GM23338 (cell line): ENCODE measurements at regions not wholly inside any gene's neighbourhood (a gene's known extent, or its start where the extent isn't known, plus 50 kb on each side); places are given as distances from the start of the nearest gene placed in this dataset.

Experiments
- ATAC-seq: fragments of 200-7000 bp; cut with Tn5 transposase; 3 replicates; pipeline ENCODE4 v1.9.1; 2020
- DNase-seq: peaks from one replicate; pipeline ENCODE4 v3.0.0-alpha.2; 2015; ENCODE audit warnings: low spot score
- H2AFZ ChIP-seq: fragments of 200-600 bp; sonication (generic); 2 replicates; pipeline ENCODE4 v1.8.0; 2016; ENCODE audit warnings: antibody characterized with exemption, mild to moderate bottlenecking, moderate library complexity
- H3F3A ChIP-seq: fragments of 200-600 bp; sonication (generic); replicated peaks from 2 replicates; pipeline ENCODE4 v1.8.0; 2017; ENCODE audit warnings: antibody characterized with exemption, mixed run types, low read depth
- H3K27ac ChIP-seq: fragments of 200-600 bp; sonication (generic); 2 replicates; pipeline ENCODE4 v1.6.1; 2016; ENCODE audit warnings: low read depth
- H3K27me3 ChIP-seq: fragments of 200-600 bp; sonication (generic); 2 replicates; pipeline ENCODE4 v1.8.0; 2016; ENCODE audit warnings: mild to moderate bottlenecking, mixed run types, moderate library complexity; ENCODE audit not compliant: insufficient read depth
- H3K36me3 ChIP-seq: fragments of 200-600 bp; sonication (generic); 2 replicates; pipeline ENCODE4 v1.8.0; 2016; ENCODE audit warnings: mild to moderate bottlenecking; ENCODE audit not compliant: insufficient read depth
- H3K4me1 ChIP-seq: fragments of 200-600 bp; sonication (generic); 2 replicates; pipeline ENCODE4 v1.8.0; 2016; ENCODE audit warnings: mild to moderate bottlenecking, moderate library complexity; ENCODE audit not compliant: insufficient read depth
- H3K4me2 ChIP-seq: fragments of 200-600 bp; sonication (generic); 2 replicates; pipeline ENCODE4 v1.7.1; 2017; ENCODE audit warnings: mixed run types
- H3K4me3 ChIP-seq: fragments of 200-600 bp; sonication (generic); 2 replicates; pipeline ENCODE4 v1.6.1; 2016; ENCODE audit warnings: mixed run types
- H3K79me2 ChIP-seq: fragments of 200-600 bp; sonication (generic); replicated peaks from 2 replicates; pipeline ENCODE4 v1.8.0; 2017; ENCODE audit warnings: mild to moderate bottlenecking; ENCODE audit not compliant: insufficient read depth
- H3K9me2 ChIP-seq: fragments of 200-600 bp; sonication (generic); 2 replicates; pipeline ENCODE4 v1.8.0; 2017; ENCODE audit not compliant: insufficient read depth
- H4K20me1 ChIP-seq: fragments of 200-600 bp; sonication (generic); replicated peaks from 2 replicates; pipeline ENCODE4 v1.8.0; 2017; ENCODE audit warnings: mild to moderate bottlenecking; ENCODE audit not compliant: insufficient read depth
- H3K27ac Mint-ChIP-seq: 2 replicates; pipeline ENCODE4 v1.8.0; 2020; ENCODE audit warnings: inconsistent platforms, mild to moderate bottlenecking, moderate library complexity, mixed read lengths
- H3K27me3 Mint-ChIP-seq: 3 replicates; pipeline ENCODE4 v1.8.0; 2022; ENCODE audit warnings: low read depth, mild to moderate bottlenecking, moderate library complexity, mixed read lengths, inconsistent platforms; ENCODE audit not compliant: insufficient read depth, poor library complexity
- H3K36me3 Mint-ChIP-seq: 3 replicates; pipeline ENCODE4 v1.8.0; 2021; ENCODE audit warnings: low read depth, mild to moderate bottlenecking, inconsistent platforms, moderate library complexity, mixed read lengths
- H3K4me1 Mint-ChIP-seq: 3 replicates; pipeline ENCODE4 v1.8.0; 2020; ENCODE audit warnings: mild to moderate bottlenecking, inconsistent platforms, mixed read lengths
- H3K4me3 Mint-ChIP-seq: 3 replicates; pipeline ENCODE4 v1.8.0; 2021; ENCODE audit warnings: moderate library complexity, mild to moderate bottlenecking, inconsistent platforms, mixed read lengths
- H3K9me3 Mint-ChIP-seq: 3 replicates; pipeline ENCODE4 v1.8.0; 2020; ENCODE audit warnings: moderate library complexity, mild to moderate bottlenecking, inconsistent platforms, mixed read lengths
- ETS1 ChIP-seq: IDR thresholded peaks from 2 replicates; pipeline ENCODE4 v1.6.1; 2016; ENCODE audit warnings: antibody characterized with exemption
- EZH2 ChIP-seq: fragments of 200-600 bp; sonication (generic); IDR thresholded peaks from one replicate; pipeline ENCODE4 v1.8.0; 2017; ENCODE audit warnings: antibody characterized with exemption, mild to moderate bottlenecking, low read depth; ENCODE audit not compliant: unreplicated experiment
- EZH2phosphoT487 ChIP-seq: fragments of 200-600 bp; sonication (generic); IDR thresholded peaks from one replicate; pipeline ENCODE4 v1.8.1; 2018; ENCODE audit warnings: antibody characterized with exemption; ENCODE audit not compliant: unreplicated experiment
- NANOG ChIP-seq: IDR thresholded peaks from 2 replicates; pipeline ENCODE4 v1.6.1; 2016; ENCODE audit warnings: antibody characterized with exemption, borderline replicate concordance
- POLR2AphosphoS5 ChIP-seq: IDR thresholded peaks from 2 replicates; pipeline ENCODE4 v1.6.1; 2016; ENCODE audit warnings: antibody characterized with exemption, low read depth
- REST ChIP-seq: IDR thresholded peaks from one replicate; pipeline ENCODE4 v1.6.1; 2018; ENCODE audit warnings: antibody characterized with exemption; ENCODE audit not compliant: unreplicated experiment
- STAT1 ChIP-seq: IDR thresholded peaks from one replicate; pipeline ENCODE4 v1.6.1; 2016; ENCODE audit warnings: antibody characterized with exemption; ENCODE audit not compliant: unreplicated experiment
- ZNF114 ChIP-seq: fragments of 250-450 bp; sonication (Bioruptor Pico); IDR thresholded peaks from 2 replicates; pipeline ENCODE4 v1.5.0; 2020; ENCODE audit warnings: mild to moderate bottlenecking, moderate library complexity
- ZNF331 ChIP-seq: fragments of 250-450 bp; sonication (Bioruptor Pico); IDR thresholded peaks from 2 replicates; pipeline ENCODE4 v1.5.0; 2020; ENCODE audit warnings: low read depth, mild to moderate bottlenecking, moderate library complexity
- ZNF462 ChIP-seq: fragments of 250-450 bp; sonication (Bioruptor Pico); IDR thresholded peaks from 2 replicates; pipeline ENCODE4 v1.5.0; 2020; ENCODE audit warnings: mild to moderate bottlenecking, moderate library complexity
- TF ChIP-seq, protein P1 (sequence below), 2 experiments: fragments of 200-600 bp in 1 of 2; sonication (generic) in 1 of 2; conservative IDR thresholded peaks; 2 replicates each; pipeline versions ENCODE4 v1.5.1 to v1.6.1; 2016 to 2017; ENCODE audit warnings: antibody characterized with exemption in 2 of 2, low read depth in 2 of 2, mild to moderate bottlenecking in 2 of 2, moderate library complexity in 1 of 2

GRCh38 chr20:5481872-5482271 is 128.9 kb downstream of the GPCPD1 start (continued):
- TF ChIP-seq, protein P1, sequence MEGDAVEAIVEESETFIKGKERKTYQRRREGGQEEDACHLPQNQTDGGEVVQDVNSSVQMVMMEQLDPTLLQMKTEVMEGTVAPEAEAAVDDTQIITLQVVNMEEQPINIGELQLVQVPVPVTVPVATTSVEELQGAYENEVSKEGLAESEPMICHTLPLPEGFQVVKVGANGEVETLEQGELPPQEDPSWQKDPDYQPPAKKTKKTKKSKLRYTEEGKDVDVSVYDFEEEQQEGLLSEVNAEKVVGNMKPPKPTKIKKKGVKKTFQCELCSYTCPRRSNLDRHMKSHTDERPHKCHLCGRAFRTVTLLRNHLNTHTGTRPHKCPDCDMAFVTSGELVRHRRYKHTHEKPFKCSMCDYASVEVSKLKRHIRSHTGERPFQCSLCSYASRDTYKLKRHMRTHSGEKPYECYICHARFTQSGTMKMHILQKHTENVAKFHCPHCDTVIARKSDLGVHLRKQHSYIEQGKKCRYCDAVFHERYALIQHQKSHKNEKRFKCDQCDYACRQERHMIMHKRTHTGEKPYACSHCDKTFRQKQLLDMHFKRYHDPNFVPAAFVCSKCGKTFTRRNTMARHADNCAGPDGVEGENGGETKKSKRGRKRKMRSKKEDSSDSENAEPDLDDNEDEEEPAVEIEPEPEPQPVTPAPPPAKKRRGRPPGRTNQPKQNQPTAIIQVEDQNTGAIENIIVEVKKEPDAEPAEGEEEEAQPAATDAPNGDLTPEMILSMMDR (conservative IDR thresholded peaks at IDR 0.05; ENCODE audit: low read depth in 2 of 2), result no peak

GRCh38 chr20:5480824-5481600 is 129.8 kb downstream of the GPCPD1 start:
- DNase-seq (no peak), ATAC-seq (no peak)
- Histone ChIP-seq H3F3A (no peaks in the 10 kb centered on the region), H3K4me2 (no peak overlapping the region), H3K36me3 (no peaks in the 10 kb centered on the region), H3K27ac (no peak overlapping the region), H3K4me3 (no peak overlapping the region), H2AFZ (no peak overlapping the region), H3K79me2 (no peaks in the 10 kb centered on the region), H3K9me2 (no peaks in the 10 kb centered on the region), H3K4me1 (no peaks in the 10 kb centered on the region), H3K27me3 (no peaks in the 10 kb centered on the region), H4K20me1 (no peaks in the 10 kb centered on the region)
- Mint-ChIP-seq H3K4me1 (peaks cover 17% of the 10 kb centered on the region), H3K4me3 (no peak overlapping the region), H3K27me3 (peaks cover 5% of the 10 kb centered on the region), H3K9me3 (no peaks in the 10 kb centered on the region), H3K27ac (no peak overlapping the region), H3K36me3 (no peaks in the 10 kb centered on the region)
- TF ChIP-seq ZNF331 (CRISPR knock-in tag) (no peak), ETS1 (no peak), EZH2 (no peak), STAT1 (no peak), REST (no peak), ZNF114 (CRISPR knock-in tag) (no peak), POLR2AphosphoS5 (no peak), ZNF462 (CRISPR knock-in tag) (no peak), NANOG (no peak), EZH2phosphoT487 (no peak)
